SHP77 (cell line): ENCODE measurements at regions not wholly inside any gene's neighbourhood (a gene's known extent, or its start where the extent isn't known, plus 50 kb on each side); places are given as distances from the start of the nearest gene placed in this dataset.
A peak's percentile ranks its signal among the peaks of the same experiment; 100 is the strongest.
"Not testable (repeated sequence)": the region's sequence is repeated elsewhere in the genome, so short reads cannot be mapped to it uniquely, and the experiment has no call there.

Source experiments
- DNase-seq, 2 experiments: peaks; one replicate each; lab custom pipeline; 2025; lab: John Stamatoyannopoulos, UW

GRCh38 chr16:59993101-59993500 is 1259.0 kb upstream of the GOT2 start:
- DNase-seq = peak; percentile 38 to 62

GRCh38 chr16:59991171-59991570 is 1257.1 kb upstream of the GOT2 start:
- DNase-seq = no peak

GRCh38 chr16:59988591-59988990 is 1254.5 kb upstream of the GOT2 start:
- DNase-seq = peak; percentile 21 to 56

GRCh38 chr16:59975953-59976352 is 1241.8 kb upstream of the GOT2 start:
- no peak for DNase-seq

GRCh38 chr16:59973966-59974365 is 1239.8 kb upstream of the GOT2 start:
- no peak for DNase-seq

- DNase-seq = no peak
These were observed 1237.1 kb upstream of the GOT2 start for GRCh38 chr16:59971264-59971663.

- no peak for DNase-seq
These were observed 1230.3 kb upstream of the GOT2 start for GRCh38 chr16:59964232-59964924.

GRCh38 chr16:59959311-59959710 is 1225.2 kb upstream of the GOT2 start:
- no peak for DNase-seq

GRCh38 chr16:59950431-59950830 is 1216.3 kb upstream of the GOT2 start:
- DNase-seq = no peak

- not testable (repeated sequence) for DNase-seq
These were observed 1209.9 kb upstream of the GOT2 start for GRCh38 chr16:59944041-59944440.

GRCh38 chr16:59941594-59941993 is 1207.5 kb upstream of the GOT2 start:
- DNase-seq = no peak

- no peak for DNase-seq
These were observed 1185.9 kb upstream of the GOT2 start for GRCh38 chr16:59920054-59920453.

GRCh38 chr16:59913666-59914065 is 1179.5 kb upstream of the GOT2 start:
- no peak for DNase-seq

GRCh38 chr16:59909262-59909661 is 1175.1 kb upstream of the GOT2 start:
- DNase-seq = no peak

GRCh38 chr16:59907611-59908010 is 1173.5 kb upstream of the GOT2 start:
- no peak for DNase-seq

- no peak for DNase-seq
These were observed 1171.5 kb upstream of the GOT2 start for GRCh38 chr16:59905606-59906005.

- DNase-seq = no peak
These were observed 1171.0 kb upstream of the GOT2 start for GRCh38 chr16:59905131-59905530.

GRCh38 chr16:59899940-59900339 is 1165.8 kb upstream of the GOT2 start:
- no peak for DNase-seq

- no peak for DNase-seq
These were observed 1158.3 kb upstream of the GOT2 start for GRCh38 chr16:59892376-59892775.

- DNase-seq = no peak
These were observed 1153.7 kb upstream of the GOT2 start for GRCh38 chr16:59887856-59888255.

GRCh38 chr16:59886021-59886420 is 1151.9 kb upstream of the GOT2 start:
- no peak for DNase-seq

- DNase-seq = no peak
These were observed 1147.3 kb upstream of the GOT2 start for GRCh38 chr16:59881376-59881775.

GRCh38 chr16:59880611-59881010 is 1146.5 kb upstream of the GOT2 start:
- DNase-seq = no peak

GRCh38 chr16:59878999-59879398 is 1144.9 kb upstream of the GOT2 start:
- no peak for DNase-seq
